GM23248 (cell line): ENCODE measurements at regions not wholly inside any gene's neighbourhood (a gene's known extent, or its start where the extent isn't known, plus 50 kb on each side); places are given as distances from the start of the nearest gene placed in this dataset.
"Not testable (repeated sequence)": the region's sequence is repeated elsewhere in the genome, so short reads cannot be mapped to it uniquely, and the experiment has no call there.

ENCODE experiments used
- DNase-seq: peaks from one replicate; pipeline ENCODE4 v3.0.0-alpha.2; 2015
- H2AFZ ChIP-seq: fragments of 200-600 bp; sonication (generic); 2 replicates; pipeline ENCODE4 v1.6.1; 2016; ENCODE audit warnings: antibody characterized with exemption
- H3F3A ChIP-seq: fragments of 200-600 bp; sonication (generic); 2 replicates; pipeline ENCODE4 v1.6.1; 2016; ENCODE audit warnings: mild to moderate bottlenecking, antibody characterized with exemption, mixed run types; ENCODE audit not compliant: insufficient read depth
- H3K27ac ChIP-seq: fragments of 200-600 bp; sonication (generic); 2 replicates; pipeline ENCODE4 v1.5.1; 2016; ENCODE audit warnings: mild to moderate bottlenecking
- H3K27me3 ChIP-seq: fragments of 200-600 bp; sonication (generic); replicated peaks from 2 replicates; pipeline ENCODE4 v1.6.1; 2016; ENCODE audit warnings: mild to moderate bottlenecking; ENCODE audit not compliant: insufficient read depth
- H3K36me3 ChIP-seq: fragments of 200-600 bp; sonication (generic); 2 replicates; pipeline ENCODE4 v1.6.1; 2016; ENCODE audit warnings: low read depth, mild to moderate bottlenecking
- H3K4me1 ChIP-seq: fragments of 200-600 bp; sonication (generic); 2 replicates; pipeline ENCODE4 v1.6.1; 2016; ENCODE audit warnings: mild to moderate bottlenecking; ENCODE audit not compliant: insufficient read depth
- H3K4me2 ChIP-seq: fragments of 200-600 bp; sonication (generic); one replicate; pipeline ENCODE4 v1.6.1; 2016; ENCODE audit warnings: mild to moderate bottlenecking; ENCODE audit not compliant: unreplicated experiment
- H3K4me3 ChIP-seq: fragments of 200-600 bp; sonication (generic); 2 replicates; pipeline ENCODE4 v1.5.1; 2016; ENCODE audit warnings: mild to moderate bottlenecking
- H3K79me2 ChIP-seq: fragments of 200-600 bp; sonication (generic); 2 replicates; pipeline ENCODE4 v1.6.1; 2016; ENCODE audit warnings: mild to moderate bottlenecking; ENCODE audit not compliant: insufficient read depth
- H3K9ac ChIP-seq: fragments of 200-600 bp; sonication (generic); 2 replicates; pipeline ENCODE4 v1.6.1; 2016; ENCODE audit warnings: mild to moderate bottlenecking
- H3K9me2 ChIP-seq: fragments of 200-600 bp; sonication (generic); 2 replicates; pipeline ENCODE4 v1.6.1; 2016; ENCODE audit warnings: mixed run types, mild to moderate bottlenecking, moderate library complexity; ENCODE audit not compliant: insufficient read depth
- H3K9me3 ChIP-seq: fragments of 200-600 bp; sonication (generic); one replicate; pipeline ENCODE4 v1.6.1; 2017; ENCODE audit warnings: low read depth
- H4K20me1 ChIP-seq: fragments of 200-600 bp; sonication (generic); 2 replicates; pipeline ENCODE4 v1.6.0; 2016; ENCODE audit not compliant: insufficient read depth
- EZH2 ChIP-seq: fragments of 200-600 bp; sonication (generic); IDR thresholded peaks from 2 replicates; pipeline ENCODE4 v1.6.1; 2018; ENCODE audit warnings: antibody characterized with exemption, mild to moderate bottlenecking; ENCODE audit not compliant: insufficient read depth, poor library complexity, severe bottlenecking
- EZH2phosphoT487 ChIP-seq: fragments of 200-600 bp; sonication (generic); IDR thresholded peaks from 2 replicates; pipeline ENCODE4 v1.6.1; 2018; ENCODE audit warnings: antibody characterized with exemption, moderate library complexity, mild to moderate bottlenecking, low read depth; ENCODE audit not compliant: insufficient read depth
- WGBS, 2 experiments: methylation state at CpG; one replicate each; pipeline ENCODE4 v1.1.6; 2015 to 2017; ENCODE audit warnings: low lambda C conversion rate in 2 of 2, low coverage in 1 of 2; ENCODE audit errors: missing lambda C conversion rate in 2 of 2; 5-methylcytosine and 5-hydroxymethylcytosine counted together
- in situ Hi-C: fragments of 300-500 bp; cut with MboI; formaldehyde crosslinking; loops from 2 replicates; pipeline ENCODE4 v1.15.0; 2020

GRCh38 chr2:236918545-236918944 lies 167.1 kb upstream of the COPS8 start:
- DNase-seq: no peak
- Histone ChIP-seq H3K36me3 (no peaks in the 10 kb centered on the region), H3K4me3 (no peak overlapping the region), H3K27ac (no peak overlapping the region), H3K9me2 (peaks cover 4% of the 10 kb centered on the region; the same call in 1 of the 2 replicates), H3K9ac (no peak overlapping the region), H3K4me2 (no peak overlapping the region), H3K4me1 (0 out of 2 replicates have a peak, but pooled peaks cover 4% of the 10 kb centered on the region), H4K20me1 (no peaks in the 10 kb centered on the region), H3K27me3 (no peaks in the 10 kb centered on the region; the same call in 1 of the 2 replicates), H3F3A (no peaks in the 10 kb centered on the region), H2AFZ (no peak overlapping the region), H3K9me3 (no peaks in the 10 kb centered on the region), H3K79me2 (no peaks in the 10 kb centered on the region)
- 91 to 95% methylated on average over 9 of the region's 9 CpGs for WGBS, 2 experiments
- TF ChIP-seq EZH2phosphoT487 (no peak), EZH2 (no peak)
- in situ Hi-C loops: no loop called here

- H3K4me3 ChIP-seq: no peak overlapping the region
- H3F3A ChIP-seq: no peaks in the 10 kb centered on the region
- no peak overlapping the region; the same call in 1 of the 2 replicates for H2AFZ ChIP-seq
- H3K27me3 ChIP-seq: no peaks in the 10 kb centered on the region; the same call in 1 of the 2 replicates
- H3K79me2 ChIP-seq: no peaks in the 10 kb centered on the region
- TF ChIP-seq EZH2 (no peak), EZH2phosphoT487 (no peak)
- no peak overlapping the region for H3K4me2 ChIP-seq
- H4K20me1 ChIP-seq: no peaks in the 10 kb centered on the region
- H3K4me1 ChIP-seq: 0 out of 2 replicates have a peak, but pooled peaks cover 4% of the 10 kb centered on the region
- no peaks in the 10 kb centered on the region for H3K36me3 ChIP-seq
- H3K9me2 ChIP-seq: peaks cover 4% of the 10 kb centered on the region; the same call in 1 of the 2 replicates
- in situ Hi-C loops: no loop called here
- no peak overlapping the region for H3K9ac ChIP-seq
- H3K9me3 ChIP-seq: no peaks in the 10 kb centered on the region
- WGBS, 2 experiments: 33 to 48% methylated on average over 9 of the region's 9 CpGs
- no peak overlapping the region for H3K27ac ChIP-seq
- DNase-seq: peak; percentile 81
These were observed 166.5 kb upstream of the COPS8 start for GRCh38 chr2:236919209-236919608.

DNA sequence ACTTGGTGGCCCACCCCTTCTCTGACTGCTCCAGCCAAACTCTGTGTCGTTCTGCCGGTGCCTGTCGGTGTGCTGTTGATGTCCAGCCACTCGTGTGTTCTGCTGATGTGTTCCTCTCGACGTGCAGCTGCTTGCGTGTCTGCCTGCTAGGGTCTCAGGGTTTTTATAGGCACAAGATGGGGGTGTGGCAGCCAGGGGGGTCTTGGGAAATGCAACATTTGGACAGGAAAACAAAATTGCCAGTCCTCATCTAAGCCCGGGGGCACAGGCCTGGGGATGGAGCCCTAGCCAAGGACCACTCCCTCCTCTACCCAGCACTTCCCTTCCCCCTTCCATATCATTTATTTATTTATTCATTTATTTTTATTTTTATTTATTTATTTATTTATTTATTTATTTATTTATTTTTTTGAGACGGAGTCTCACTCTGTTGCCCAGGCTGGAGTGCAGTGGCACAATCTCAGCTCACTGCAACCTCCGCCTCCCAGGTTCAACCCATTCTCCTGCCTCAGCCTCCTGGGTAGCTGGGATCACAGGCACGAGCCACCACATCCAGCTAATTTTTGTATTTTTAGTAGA lies 165.8 kb upstream of the COPS8 start:
- DNase-seq, H3K4me3 ChIP-seq, H3K27ac ChIP-seq, H3K4me1 ChIP-seq, H3K4me2 ChIP-seq, H2AFZ ChIP-seq, H3K9me3 ChIP-seq, H3K27me3 ChIP-seq, H3K79me2 ChIP-seq, in situ Hi-C loops, H3F3A ChIP-seq, H3K9me2 ChIP-seq, H3K9ac ChIP-seq, H4K20me1 ChIP-seq, H3K36me3 ChIP-seq: not testable (repeated sequence)
- 94 to 96% methylated on average over 11 of the region's 11 CpGs for WGBS, 2 experiments

DNA sequence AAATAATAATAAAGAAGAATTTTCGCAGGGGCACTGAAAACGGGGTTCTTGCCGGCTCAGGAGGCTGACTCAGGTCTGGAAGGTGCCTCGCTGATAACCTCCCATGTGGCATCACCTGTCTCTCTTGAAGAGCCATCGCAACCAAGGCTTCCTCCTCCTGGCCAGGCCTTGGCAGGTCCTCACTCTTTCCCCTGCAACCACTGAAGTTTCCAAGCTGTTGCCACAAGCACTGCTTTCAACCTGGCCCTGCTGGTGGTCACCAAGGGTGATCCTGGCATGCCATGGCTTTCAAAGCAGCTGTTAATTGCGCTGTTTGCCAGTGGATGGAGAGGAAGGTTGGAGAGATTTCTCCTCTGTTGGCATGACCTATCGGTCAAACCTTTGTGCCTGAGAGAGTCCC lies 163.6 kb upstream of the COPS8 start:
- 88 to 89% methylated on average over 7 of the region's 7 CpGs for WGBS, 2 experiments
- Histone ChIP-seq H3F3A (no peaks in the 10 kb centered on the region), H3K36me3 (no peaks in the 10 kb centered on the region), H3K4me1 (0 out of 2 replicates have a peak, but pooled peaks cover 4% of the 10 kb centered on the region), H3K9me2 (peaks cover 4% of the 10 kb centered on the region; the same call in 1 of the 2 replicates), H3K9me3 (no peaks in the 10 kb centered on the region), H3K4me2 (no peak overlapping the region), H3K27ac (no peak overlapping the region), H3K79me2 (no peaks in the 10 kb centered on the region), H3K4me3 (no peak overlapping the region), H3K27me3 (no peaks in the 10 kb centered on the region; the same call in 1 of the 2 replicates), H4K20me1 (no peaks in the 10 kb centered on the region), H3K9ac (no peak overlapping the region), H2AFZ (no peak overlapping the region)
- DNase-seq: no peak
- in situ Hi-C loops: no loop called here
- TF ChIP-seq EZH2: no peak
